WERI-Rb-1 (cell line): ENCODE measurements at regions not wholly inside any gene's neighbourhood (a gene's known extent, or its start where the extent isn't known, plus 50 kb on each side); places are given as distances from the start of the nearest gene placed in this dataset.

ENCODE experiments used
- DNase-seq: peaks from one replicate; pipeline ENCODE4 v3.0.0-alpha.2; 2020
- H3K27ac ChIP-seq: fragments of 250-450 bp; sonication (Bioruptor Pico); 2 replicates; pipeline ENCODE4 v1.5.1; 2020; ENCODE audit warnings: mild to moderate bottlenecking, moderate library complexity
- H3K27me3 ChIP-seq: fragments of 250-450 bp; sonication (Bioruptor Pico); 2 replicates; pipeline ENCODE4 v1.5.1; 2021; ENCODE audit warnings: mild to moderate bottlenecking, low read depth, moderate library complexity; ENCODE audit not compliant: insufficient read depth, severe bottlenecking
- H3K36me3 ChIP-seq: fragments of 250-450 bp; sonication (Bioruptor Pico); 2 replicates; pipeline ENCODE4 v1.5.1; 2020; ENCODE audit warnings: mild to moderate bottlenecking, moderate library complexity
- H3K4me3 ChIP-seq: 2 replicates; pipeline ENCODE4 v1.5.1; 2011; ENCODE audit warnings: low read depth, mild to moderate bottlenecking, control low read depth, low read length
- H3K9me3 ChIP-seq: fragments of 250-450 bp; sonication (Bioruptor Pico); 2 replicates; pipeline ENCODE4 v1.5.1; 2021; ENCODE audit warnings: mild to moderate bottlenecking, moderate library complexity; ENCODE audit not compliant: severe bottlenecking
- TF ChIP-seq, protein P1 (sequence below): IDR thresholded peaks from 2 replicates; pipeline ENCODE4 v1.5.1; 2011; ENCODE audit warnings: low read depth, mild to moderate bottlenecking, control low read depth, inconsistent platforms, low read length

DNA sequence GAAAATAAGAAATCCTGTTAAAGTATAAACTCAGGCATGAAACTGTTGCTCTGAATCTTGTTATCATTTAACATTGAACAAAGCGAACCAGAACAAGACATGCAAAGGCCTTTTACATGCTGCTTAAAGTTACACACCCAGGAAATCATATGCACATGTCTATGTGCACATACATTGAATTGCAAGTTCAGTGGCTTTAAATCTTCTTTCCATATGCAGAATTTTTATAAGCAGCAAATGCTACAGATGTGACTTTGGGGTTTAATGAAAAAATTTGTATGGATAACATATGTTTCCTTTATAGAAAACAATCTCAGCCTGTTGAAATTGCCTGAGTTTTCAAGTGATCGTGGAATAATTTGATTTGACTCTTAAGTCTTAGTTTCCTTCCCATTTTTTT lies 193.9 kb downstream of the AEBP2 start:
- no peak overlapping the region for H3K27ac ChIP-seq
- H3K36me3 ChIP-seq: no peaks in the 10 kb centered on the region
- no peaks in the 10 kb centered on the region for H3K27me3 ChIP-seq
- H3K9me3 ChIP-seq: no peaks in the 10 kb centered on the region
- H3K4me3 ChIP-seq: no peak overlapping the region
- TF ChIP-seq, protein P1, sequence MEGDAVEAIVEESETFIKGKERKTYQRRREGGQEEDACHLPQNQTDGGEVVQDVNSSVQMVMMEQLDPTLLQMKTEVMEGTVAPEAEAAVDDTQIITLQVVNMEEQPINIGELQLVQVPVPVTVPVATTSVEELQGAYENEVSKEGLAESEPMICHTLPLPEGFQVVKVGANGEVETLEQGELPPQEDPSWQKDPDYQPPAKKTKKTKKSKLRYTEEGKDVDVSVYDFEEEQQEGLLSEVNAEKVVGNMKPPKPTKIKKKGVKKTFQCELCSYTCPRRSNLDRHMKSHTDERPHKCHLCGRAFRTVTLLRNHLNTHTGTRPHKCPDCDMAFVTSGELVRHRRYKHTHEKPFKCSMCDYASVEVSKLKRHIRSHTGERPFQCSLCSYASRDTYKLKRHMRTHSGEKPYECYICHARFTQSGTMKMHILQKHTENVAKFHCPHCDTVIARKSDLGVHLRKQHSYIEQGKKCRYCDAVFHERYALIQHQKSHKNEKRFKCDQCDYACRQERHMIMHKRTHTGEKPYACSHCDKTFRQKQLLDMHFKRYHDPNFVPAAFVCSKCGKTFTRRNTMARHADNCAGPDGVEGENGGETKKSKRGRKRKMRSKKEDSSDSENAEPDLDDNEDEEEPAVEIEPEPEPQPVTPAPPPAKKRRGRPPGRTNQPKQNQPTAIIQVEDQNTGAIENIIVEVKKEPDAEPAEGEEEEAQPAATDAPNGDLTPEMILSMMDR: no peak
- DNase-seq: no peak

DNA sequence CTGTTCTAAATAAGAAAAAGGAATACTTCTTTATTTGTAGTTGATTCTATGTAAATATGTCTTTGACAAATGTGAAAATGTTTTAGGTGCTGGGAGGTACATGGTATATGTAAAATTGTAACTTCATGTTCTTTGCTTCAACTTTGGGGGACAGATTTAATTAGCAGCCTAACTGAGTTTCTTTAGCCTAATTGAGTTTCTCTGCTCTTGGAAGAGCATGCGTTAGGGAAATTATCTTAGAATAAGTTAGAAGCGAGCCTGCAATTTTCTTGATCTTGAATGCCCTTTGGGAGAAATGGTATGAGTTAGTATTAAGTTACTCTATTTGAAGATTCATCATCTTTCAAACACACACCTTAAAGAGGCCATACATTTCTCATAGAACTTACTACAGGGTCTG lies 194.3 kb downstream of the AEBP2 start:
- TF ChIP-seq, protein P1: no peak
- Histone ChIP-seq H3K27ac (no peak overlapping the region), H3K36me3 (no peaks in the 10 kb centered on the region), H3K9me3 (no peaks in the 10 kb centered on the region), H3K4me3 (no peak overlapping the region), H3K27me3 (no peaks in the 10 kb centered on the region)
- no peak for DNase-seq

DNA sequence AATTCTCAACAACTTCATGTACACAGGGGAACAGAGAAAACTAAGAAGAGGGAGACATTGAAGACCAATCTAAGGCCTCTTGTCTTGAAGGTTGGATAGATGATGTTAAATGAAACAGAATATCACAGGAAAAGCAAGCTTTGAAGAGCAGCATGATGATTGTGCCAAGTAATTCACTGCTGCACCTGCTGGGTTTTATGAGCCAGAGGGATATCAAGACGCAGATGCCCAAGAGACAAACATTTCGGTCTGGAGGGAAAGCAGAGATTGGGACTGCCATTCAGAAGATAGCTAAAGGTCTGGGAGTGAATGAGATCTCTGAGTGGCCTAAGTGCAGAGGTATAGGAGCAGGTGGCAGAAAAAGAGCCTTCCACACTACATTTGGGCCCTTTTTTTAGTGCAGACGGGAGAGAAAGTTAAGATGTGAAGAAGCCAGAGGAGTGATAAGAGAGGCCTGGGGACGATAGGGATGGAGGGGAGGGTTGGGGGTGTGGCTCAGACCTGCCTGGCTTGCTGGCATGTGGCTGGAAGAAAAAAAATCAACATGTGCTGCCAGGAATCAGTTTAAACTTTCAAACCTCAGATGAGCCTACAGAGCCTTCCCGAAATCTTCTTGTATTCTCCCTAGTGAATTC lies 200.6 kb downstream of the AEBP2 start:
- Histone ChIP-seq H3K36me3 (no peaks in the 10 kb centered on the region), H3K9me3 (no peaks in the 10 kb centered on the region), H3K4me3 (no peak overlapping the region), H3K27me3 (no peaks in the 10 kb centered on the region), H3K27ac (no peak overlapping the region)
- DNase-seq: no peak
- TF ChIP-seq, protein P1: no peak

DNA sequence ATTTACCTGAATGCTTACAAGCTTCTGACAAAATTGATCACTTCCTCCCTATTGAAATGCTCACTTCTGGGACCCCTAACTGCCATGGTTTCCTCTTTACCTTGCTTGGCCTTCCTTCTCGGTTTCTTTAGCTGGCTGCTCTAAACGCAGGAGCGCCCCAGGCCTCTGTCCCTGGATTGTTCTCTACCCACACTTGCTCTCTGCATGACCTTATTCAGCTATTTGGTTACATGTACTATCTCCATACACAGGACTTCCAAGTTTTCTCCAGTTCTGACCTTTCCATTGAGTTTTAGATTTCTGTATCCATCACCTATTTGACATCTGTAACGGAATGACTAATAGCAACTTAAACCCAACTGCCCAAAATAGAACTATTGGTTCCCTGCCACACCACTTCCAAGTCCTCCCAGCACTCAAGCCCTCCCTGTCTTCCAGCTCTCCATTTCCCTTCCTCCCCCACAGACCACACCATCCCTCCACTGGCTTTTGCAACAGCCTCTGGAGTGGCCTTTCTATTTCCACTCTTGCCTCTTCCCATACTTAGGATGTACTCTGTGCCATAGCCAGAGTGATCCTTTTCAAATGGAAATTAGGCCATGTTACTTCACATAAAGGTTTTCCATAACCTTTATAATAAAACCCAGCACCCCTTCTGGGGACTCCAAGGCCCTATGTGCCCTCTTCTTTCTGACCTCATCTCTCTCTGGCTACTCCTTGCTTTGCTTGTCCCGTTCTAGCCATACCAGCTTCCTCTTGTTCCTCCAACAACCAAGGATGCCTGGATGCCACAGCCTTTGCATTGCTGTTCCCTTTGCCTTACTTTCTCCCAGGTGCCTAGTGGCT lies 202.2 kb downstream of the AEBP2 start:
- H3K36me3 ChIP-seq: no peaks in the 10 kb centered on the region
- H3K9me3 ChIP-seq: no peaks in the 10 kb centered on the region
- H3K4me3 ChIP-seq: no peak overlapping the region
- H3K27ac ChIP-seq: no peak overlapping the region
- TF ChIP-seq, protein P1: no peak
- no peak for DNase-seq
- no peaks in the 10 kb centered on the region for H3K27me3 ChIP-seq

DNA sequence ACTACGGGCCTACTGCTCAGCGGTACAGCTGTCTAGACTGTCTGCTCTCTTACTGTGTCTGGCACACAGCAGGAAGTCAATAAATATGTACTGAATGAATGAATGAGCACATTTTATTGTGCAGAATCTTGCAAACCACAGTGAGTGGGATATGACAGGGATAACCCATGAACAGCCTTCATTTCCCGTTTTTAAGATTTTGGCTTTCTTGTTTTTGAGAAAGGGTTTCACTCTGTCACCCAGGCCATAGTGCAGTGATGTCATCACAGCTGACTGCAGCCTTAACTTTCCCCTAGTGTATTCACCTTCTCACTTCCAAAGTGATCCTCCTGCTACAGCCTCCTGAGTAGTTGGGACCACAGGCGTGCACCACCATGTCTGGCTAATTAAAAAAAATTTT lies 203.1 kb downstream of the AEBP2 start:
- no peaks in the 10 kb centered on the region for H3K36me3 ChIP-seq
- TF ChIP-seq, protein P1: no peak
- no peak overlapping the region for H3K4me3 ChIP-seq
- DNase-seq: no peak
- no peaks in the 10 kb centered on the region for H3K27me3 ChIP-seq
- no peak overlapping the region for H3K27ac ChIP-seq
- no peaks in the 10 kb centered on the region for H3K9me3 ChIP-seq
